Ascending aorta (tissue), 2 donors: ENCODE measurements at regions not wholly inside any gene's neighbourhood (a gene's known extent, or its start where the extent isn't known, plus 50 kb on each side); places are given as distances from the start of the nearest gene placed in this dataset.

Experiments
- DNase-seq, 2 donors: peaks; one replicate each; pipeline ENCODE4 v3.0.0-alpha.2; 2019; ENCODE audit warnings: low spot score in 2 of 2
- H3K27ac ChIP-seq, 2 donors: fragments of 200-600 bp; sonication (generic); one replicate each; pipeline ENCODE4 v1.5.1; 2016 to 2017; ENCODE audit warnings: mild to moderate bottlenecking in 1 of 2
- H3K27me3 ChIP-seq: fragments of 200-600 bp; sonication (generic); one replicate; pipeline ENCODE4 v1.5.1; 2017
- H3K36me3 ChIP-seq, 2 donors: fragments of 200-600 bp; sonication (generic); one replicate each; pipeline ENCODE4 v1.5.1; 2016
- H3K4me1 ChIP-seq, 2 donors: fragments of 200-600 bp; sonication (generic); one replicate each; pipeline ENCODE4 v1.5.1; 2016 to 2017; ENCODE audit warnings: mild to moderate bottlenecking in 1 of 2
- H3K4me3 ChIP-seq, 2 donors: fragments of 200-600 bp; sonication (generic); one replicate each; pipeline ENCODE4 v1.5.1; 2016 to 2017; ENCODE audit warnings: mild to moderate bottlenecking in 1 of 2
- H3K9me3 ChIP-seq, 2 donors: fragments of 200-600 bp; sonication (generic); one replicate each; pipeline ENCODE4 v1.5.1; 2016
- intact Hi-C: fragments of 100-400 bp; cut with DNase I; formaldehyde crosslinking; loops from one replicate; pipeline ENCODE4 v1.15.1; 2023
- TF ChIP-seq, protein P1 (sequence below), 3 experiments: fragments of 200-600 bp in 2 of 3; fragments of 450-650 bp in 1 of 3; sonication (generic) in 2 of 3; IDR thresholded peaks; one replicate each; pipeline ENCODE4 v1.5.1; 2016 to 2019; ENCODE audit warnings: antibody characterized with exemption in 3 of 3, mild to moderate bottlenecking in 1 of 3, moderate library complexity in 1 of 3

DNA sequence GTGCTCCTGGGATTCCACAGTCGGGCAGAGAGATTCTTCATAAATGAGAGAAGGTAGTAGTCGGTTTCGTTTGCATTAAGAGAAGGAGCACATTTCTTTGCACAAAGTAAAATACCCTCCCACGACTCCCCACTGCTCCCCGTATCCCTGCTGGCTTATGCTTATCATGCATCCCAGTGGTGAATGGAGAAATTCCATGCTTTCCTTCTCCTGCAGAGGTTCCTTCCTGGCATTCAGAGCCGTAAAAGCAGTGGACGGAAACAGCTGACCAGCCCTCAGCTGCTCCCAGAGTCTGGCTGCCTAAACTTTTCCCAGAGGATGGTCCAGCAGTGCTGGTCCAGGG is 93.1 kb downstream of the C9orf152 start:
- H3K27me3 ChIP-seq = no peaks in the 10 kb centered on the region
- no peak for DNase-seq
- H3K36me3 ChIP-seq = no peaks in the 10 kb centered on the region
- intact Hi-C loops = no loop called here
- H3K27ac ChIP-seq = peak overlapping the region; percentile 5 to 19
- H3K9me3 ChIP-seq = no peaks in the 10 kb centered on the region
- no peak overlapping the region for H3K4me3 ChIP-seq
- TF ChIP-seq, protein P1, sequence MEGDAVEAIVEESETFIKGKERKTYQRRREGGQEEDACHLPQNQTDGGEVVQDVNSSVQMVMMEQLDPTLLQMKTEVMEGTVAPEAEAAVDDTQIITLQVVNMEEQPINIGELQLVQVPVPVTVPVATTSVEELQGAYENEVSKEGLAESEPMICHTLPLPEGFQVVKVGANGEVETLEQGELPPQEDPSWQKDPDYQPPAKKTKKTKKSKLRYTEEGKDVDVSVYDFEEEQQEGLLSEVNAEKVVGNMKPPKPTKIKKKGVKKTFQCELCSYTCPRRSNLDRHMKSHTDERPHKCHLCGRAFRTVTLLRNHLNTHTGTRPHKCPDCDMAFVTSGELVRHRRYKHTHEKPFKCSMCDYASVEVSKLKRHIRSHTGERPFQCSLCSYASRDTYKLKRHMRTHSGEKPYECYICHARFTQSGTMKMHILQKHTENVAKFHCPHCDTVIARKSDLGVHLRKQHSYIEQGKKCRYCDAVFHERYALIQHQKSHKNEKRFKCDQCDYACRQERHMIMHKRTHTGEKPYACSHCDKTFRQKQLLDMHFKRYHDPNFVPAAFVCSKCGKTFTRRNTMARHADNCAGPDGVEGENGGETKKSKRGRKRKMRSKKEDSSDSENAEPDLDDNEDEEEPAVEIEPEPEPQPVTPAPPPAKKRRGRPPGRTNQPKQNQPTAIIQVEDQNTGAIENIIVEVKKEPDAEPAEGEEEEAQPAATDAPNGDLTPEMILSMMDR (IDR thresholded peaks at IDR 0.05) = peak in 1 of 3 experiments; percentile 5
- H3K4me1 ChIP-seq = peaks cover 9 to 20% of the 10 kb centered on the region in 2 donors

DNA sequence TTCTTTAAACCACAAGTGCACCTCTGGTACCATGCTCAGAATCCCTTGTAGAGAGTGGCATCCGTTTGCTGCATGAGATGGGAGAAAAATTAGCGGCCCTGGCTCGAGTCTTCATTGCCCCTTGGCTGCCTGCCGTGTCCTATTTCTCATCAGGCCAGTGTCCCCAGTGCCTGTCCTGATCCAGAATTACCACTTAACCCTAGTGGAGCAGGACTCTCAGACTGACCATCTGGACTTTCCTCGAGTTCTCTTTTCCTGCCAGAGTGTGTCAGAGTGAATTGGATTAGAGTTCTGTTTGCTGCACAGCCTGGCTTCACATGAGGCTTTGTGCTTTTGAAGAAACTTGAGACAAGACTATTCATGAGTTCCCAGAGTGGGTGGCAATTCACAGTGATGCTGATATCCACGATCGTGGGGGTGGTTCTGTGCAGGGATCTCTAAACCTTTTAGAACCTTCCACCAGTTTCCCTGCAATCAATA is 92.6 kb downstream of the C9orf152 start:
- no peak for DNase-seq
- intact Hi-C loops = no loop called here
- H3K9me3 ChIP-seq = no peaks in the 10 kb centered on the region
- H3K27me3 ChIP-seq = no peaks in the 10 kb centered on the region
- H3K36me3 ChIP-seq = no peaks in the 10 kb centered on the region
- peak overlapping the region; percentile 5 to 19 for H3K27ac ChIP-seq
- H3K4me1 ChIP-seq = peaks cover 9 to 18% of the 10 kb centered on the region in 2 donors
- TF ChIP-seq, protein P1 (IDR thresholded peaks at IDR 0.05) = no peak
- H3K4me3 ChIP-seq = no peak overlapping the region

DNA sequence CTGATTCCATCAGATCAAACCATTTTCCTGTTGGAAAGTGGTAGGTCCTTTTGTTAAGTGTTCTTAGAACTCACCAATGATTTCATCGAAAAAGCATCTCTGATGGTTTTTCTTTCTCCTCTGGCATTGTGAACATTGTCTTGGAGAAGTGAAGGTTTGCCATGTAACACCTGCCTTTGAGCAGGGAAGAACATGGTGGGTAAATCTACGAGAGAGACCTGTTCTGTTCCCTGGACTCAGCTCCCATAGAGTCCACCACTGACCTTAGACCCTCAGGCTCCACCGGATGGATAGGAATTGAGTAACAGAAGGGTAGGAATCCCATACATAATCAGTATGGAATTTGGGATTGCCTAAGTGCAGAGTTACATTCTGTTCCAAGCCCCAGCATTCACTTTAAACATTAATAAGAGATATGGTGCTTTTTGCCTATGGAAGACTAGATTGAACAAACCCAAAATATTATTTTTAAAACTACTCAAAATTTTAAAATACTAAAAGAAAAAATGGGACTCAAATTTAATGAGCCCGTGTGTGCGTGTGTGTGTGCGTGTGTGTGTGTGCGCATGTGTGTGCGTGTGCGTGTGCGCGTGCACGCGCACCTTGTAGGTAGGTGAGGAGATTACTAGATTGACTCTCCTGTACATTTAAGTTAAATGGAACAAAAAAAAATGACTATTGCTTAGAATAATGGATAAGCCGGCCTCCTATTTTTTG is 92.0 kb downstream of the C9orf152 start:
- Histone ChIP-seq H3K36me3 (no peaks in the 10 kb centered on the region), H3K4me1 (peaks cover 9 to 18% of the 10 kb centered on the region in 2 donors), H3K4me3 (no peak overlapping the region), H3K9me3 (no peaks in the 10 kb centered on the region), H3K27ac (peak overlapping the region in 1 of 2 donors; percentile 5), H3K27me3 (no peaks in the 10 kb centered on the region)
- intact Hi-C loops = no loop called here
- TF ChIP-seq, protein P1 (IDR thresholded peaks at IDR 0.05) = no peak
- DNase-seq = no peak

DNA sequence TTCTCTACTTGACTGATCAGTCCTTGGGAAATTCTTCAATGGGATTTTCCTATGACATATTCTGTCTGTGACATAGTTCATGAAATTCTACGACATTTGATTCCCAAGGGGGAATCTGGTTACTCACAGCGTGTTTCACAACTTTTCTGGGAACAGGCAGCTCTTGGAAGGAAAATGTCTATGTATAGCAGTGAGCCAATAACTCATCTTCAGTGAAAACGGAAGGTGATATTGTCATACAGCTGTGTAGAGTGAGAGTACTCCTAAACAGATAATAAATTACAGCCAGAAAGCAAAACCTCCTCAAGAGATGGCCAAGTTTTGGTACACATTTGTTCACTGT is 91.4 kb downstream of the C9orf152 start:
- H3K27ac ChIP-seq = no peak overlapping the region
- no peak overlapping the region for H3K4me3 ChIP-seq
- TF ChIP-seq, protein P1 (IDR thresholded peaks at IDR 0.05) = no peak
- no peaks in the 10 kb centered on the region for H3K27me3 ChIP-seq
- no peaks in the 10 kb centered on the region for H3K9me3 ChIP-seq
- DNase-seq = no peak
- intact Hi-C loops = no loop called here
- no peaks in the 10 kb centered on the region for H3K36me3 ChIP-seq
- peaks cover 9 to 18% of the 10 kb centered on the region in 2 donors for H3K4me1 ChIP-seq

DNA sequence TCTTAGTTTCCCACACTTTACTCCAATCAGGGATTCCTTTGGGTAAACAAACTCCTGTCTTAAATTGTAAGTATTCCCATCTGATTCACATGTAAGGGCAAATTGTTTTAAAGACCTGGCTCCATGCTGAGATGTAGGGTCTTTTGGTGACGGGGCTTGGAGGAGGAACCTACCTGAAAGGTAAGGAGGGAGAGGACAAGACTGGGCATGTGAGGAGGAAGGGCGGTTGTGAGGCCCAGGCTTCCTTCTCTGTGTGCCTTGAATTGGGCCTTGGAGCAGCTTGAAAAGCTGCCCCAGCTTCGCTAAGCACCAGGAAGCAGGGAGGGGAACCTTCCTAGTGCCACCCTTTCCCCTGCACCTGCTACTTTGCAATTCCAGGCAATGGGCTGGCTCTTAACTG is 86.8 kb downstream of the C9orf152 start:
- TF ChIP-seq, protein P1 (IDR thresholded peaks at IDR 0.05) = no peak
- Histone ChIP-seq H3K9me3 (no peaks in the 10 kb centered on the region), H3K4me3 (no peak overlapping the region), H3K27ac (no peak overlapping the region), H3K27me3 (no peaks in the 10 kb centered on the region), H3K4me1 (peaks cover 12 to 25% of the 10 kb centered on the region in 2 donors), H3K36me3 (no peaks in the 10 kb centered on the region)
- intact Hi-C loops = loop anchor here (10.0 kb wide), 1 partner anchor 416 kb away; no protein-coding TSS in a partner anchor
- no peak for DNase-seq
